HEK293 (cell line): ENCODE measurements at regions not wholly inside any gene's neighbourhood (a gene's known extent, or its start where the extent isn't known, plus 50 kb on each side); places are given as distances from the start of the nearest gene placed in this dataset.

Experiments used
- CTCF ChIA-PET: fragments of 350-600 bp; formaldehyde crosslinking; extraction: SDS; loops from one replicate; lab custom pipeline; 2021; ENCODE audit warnings: antibody characterized with exemption; lab: Yijun Ruan, JAX
- POLR2A ChIA-PET: fragments of 300-600 bp; formaldehyde crosslinking; extraction: SDS; loops from one replicate; lab custom pipeline; 2020; ENCODE audit warnings: antibody characterized with exemption, inconsistent platforms; lab: Yijun Ruan, JAX
- H3K27ac ChIP-seq: fragments of 200-500 bp; sonication (Bioruptor generic); 2 replicates; pipeline ENCODE4 v1.5.1; 2014; ENCODE audit warnings: low read depth, low read length, control low read depth, inconsistent platforms; ENCODE audit errors: extremely low read depth
- H3K36me3 ChIP-seq, 2 experiments: fragments of 200-500 bp in 1 of 2; sonication (Bioruptor generic) in 1 of 2; 1 replicate in 1 of 2; 2 replicates in 1 of 2; pipeline ENCODE4 v1.5.1; 2014 to 2017; ENCODE audit warnings: inconsistent platforms in 2 of 2, low read length in 2 of 2; ENCODE audit not compliant: control insufficient read depth in 2 of 2, insufficient read depth in 1 of 2
- H3K4me1 ChIP-seq: fragments of 200-500 bp; sonication (Bioruptor generic); 2 replicates; pipeline ENCODE4 v1.5.1; 2014; ENCODE audit warnings: mild to moderate bottlenecking, low read length, inconsistent platforms; ENCODE audit not compliant: control insufficient read depth, insufficient read depth
- H3K4me3 ChIP-seq: 2 replicates; pipeline ENCODE4 v1.5.1; 2011; ENCODE audit warnings: low read depth, mild to moderate bottlenecking, control low read depth, low read length, moderate library complexity
- H3K9me3 ChIP-seq: fragments of 200-500 bp; sonication (Bioruptor generic); 2 replicates; pipeline ENCODE4 v1.5.1; 2014; ENCODE audit warnings: low read depth, low read length, inconsistent platforms; ENCODE audit not compliant: control insufficient read depth, insufficient read depth
- ZFP3 ChIP-seq: fragments of 450-650 bp; formaldehyde crosslinking; IDR thresholded peaks from 2 replicates; pipeline ENCODE4 v1.5.1; 2016; ENCODE audit warnings: low read depth, missing biosample characterization, missing genetic modification characterization
- ZNF132 ChIP-seq: fragments of 450-650 bp; formaldehyde crosslinking; IDR thresholded peaks from 2 replicates; pipeline ENCODE4 v1.5.1; 2017; ENCODE audit warnings: missing biosample characterization, missing genetic modification characterization, borderline replicate concordance
- ZNF175 ChIP-seq: fragments of 450-650 bp; formaldehyde crosslinking; IDR thresholded peaks from 2 replicates; pipeline ENCODE4 v1.5.1; 2016; ENCODE audit warnings: missing biosample characterization, missing genetic modification characterization
- ZNF211 ChIP-seq: fragments of 450-650 bp; formaldehyde crosslinking; IDR thresholded peaks from 2 replicates; pipeline ENCODE4 v1.5.1; 2016; ENCODE audit warnings: low read depth, missing biosample characterization, missing genetic modification characterization
- ZNF26 ChIP-seq: fragments of 450-650 bp; formaldehyde crosslinking; IDR thresholded peaks from 2 replicates; pipeline ENCODE4 v1.5.1; 2016; ENCODE audit warnings: missing biosample characterization, missing genetic modification characterization
- ZNF266 ChIP-seq: fragments of 450-650 bp; formaldehyde crosslinking; IDR thresholded peaks from 2 replicates; pipeline ENCODE4 v1.5.1; 2016; ENCODE audit warnings: missing biosample characterization, missing genetic modification characterization, low read depth
- ZNF274 ChIP-seq, 2 experiments: fragments of 200-500 bp in 1 of 2; fragments of 450-650 bp in 1 of 2; sonication (Bioruptor generic) in 1 of 2; formaldehyde crosslinking in 1 of 2; IDR thresholded peaks; 2 replicates each; pipeline versions ENCODE4 v1.5.1 to v1.6.1; 2014 to 2016; ENCODE audit warnings: borderline replicate concordance in 1 of 2, inconsistent platforms in 1 of 2, low read length in 1 of 2, missing biosample characterization in 1 of 2, missing genetic modification characterization in 1 of 2
- ZNF341 ChIP-seq: fragments of 450-650 bp; formaldehyde crosslinking; IDR thresholded peaks from 2 replicates; pipeline ENCODE4; 2016; ENCODE audit warnings: low read depth, missing biosample characterization, missing genetic modification characterization
- ZNF404 ChIP-seq: fragments of 450-650 bp; formaldehyde crosslinking; IDR thresholded peaks from 2 replicates; pipeline ENCODE4 v1.5.1; 2017; ENCODE audit warnings: missing biosample characterization, missing genetic modification characterization
- ZNF449 ChIP-seq: fragments of 450-650 bp; formaldehyde crosslinking; IDR thresholded peaks from 2 replicates; pipeline ENCODE4 v1.5.1; 2017; ENCODE audit warnings: missing biosample characterization, mild to moderate bottlenecking, missing genetic modification characterization, moderate library complexity
- ZNF501 ChIP-seq: fragments of 450-650 bp; formaldehyde crosslinking; IDR thresholded peaks from 2 replicates; pipeline ENCODE4 v1.5.1; 2016; ENCODE audit warnings: missing biosample characterization, missing genetic modification characterization
- ZNF600 ChIP-seq: fragments of 450-650 bp; formaldehyde crosslinking; IDR thresholded peaks from 2 replicates; pipeline ENCODE4 v1.5.1; 2016; ENCODE audit warnings: missing biosample characterization, missing genetic modification characterization
- ZNF670 ChIP-seq: fragments of 450-650 bp; formaldehyde crosslinking; IDR thresholded peaks from 2 replicates; pipeline ENCODE4 v1.5.1; 2016; ENCODE audit warnings: missing biosample characterization, missing genetic modification characterization, low read depth
- ZNF677 ChIP-seq: fragments of 450-650 bp; IDR thresholded peaks from 2 replicates; pipeline ENCODE4 v1.5.0; 2018; ENCODE audit warnings: missing biosample characterization, mild to moderate bottlenecking, missing genetic modification characterization, moderate library complexity
- ZNF776 ChIP-seq: fragments of 450-650 bp; formaldehyde crosslinking; IDR thresholded peaks from 2 replicates; pipeline ENCODE4 v1.5.0; 2017; ENCODE audit warnings: missing biosample characterization, missing genetic modification characterization, borderline replicate concordance
- TF ChIP-seq, protein P1 (sequence below): fragments of 450-650 bp; formaldehyde crosslinking; IDR thresholded peaks from 2 replicates; pipeline ENCODE4 v1.5.1; 2017; ENCODE audit warnings: missing biosample characterization, missing genetic modification characterization
- TF ChIP-seq, protein P2 (sequence below): fragments of 450-650 bp; formaldehyde crosslinking; IDR thresholded peaks from 2 replicates; pipeline ENCODE4 v1.5.1; 2016; ENCODE audit warnings: missing biosample characterization, missing genetic modification characterization
- TF ChIP-seq, protein P3 (sequence below): fragments of 450-650 bp; formaldehyde crosslinking; IDR thresholded peaks from 2 replicates; pipeline ENCODE4 v1.5.1; 2016; ENCODE audit warnings: missing biosample characterization, missing genetic modification characterization

GRCh38 chr14:34195964-34196363, 245.1 kb upstream of the EGLN3 start:
- H3K27ac ChIP-seq = no peak overlapping the region
- no peak overlapping the region for H3K4me3 ChIP-seq
- CTCF ChIA-PET = no interaction called here
- no peaks in the 10 kb centered on the region; the same call in 1 of the 2 replicates for H3K4me1 ChIP-seq
- no peak for TF ChIP-seq ZNF670
- TF ChIP-seq, protein P1, sequence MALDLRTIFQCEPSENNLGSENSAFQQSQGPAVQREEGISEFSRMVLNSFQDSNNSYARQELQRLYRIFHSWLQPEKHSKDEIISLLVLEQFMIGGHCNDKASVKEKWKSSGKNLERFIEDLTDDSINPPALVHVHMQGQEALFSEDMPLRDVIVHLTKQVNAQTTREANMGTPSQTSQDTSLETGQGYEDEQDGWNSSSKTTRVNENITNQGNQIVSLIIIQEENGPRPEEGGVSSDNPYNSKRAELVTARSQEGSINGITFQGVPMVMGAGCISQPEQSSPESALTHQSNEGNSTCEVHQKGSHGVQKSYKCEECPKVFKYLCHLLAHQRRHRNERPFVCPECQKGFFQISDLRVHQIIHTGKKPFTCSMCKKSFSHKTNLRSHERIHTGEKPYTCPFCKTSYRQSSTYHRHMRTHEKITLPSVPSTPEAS (tag by site-specific recombination) = no peak
- TF ChIP-seq, all 188 proteins: peak for 0
- POLR2A ChIA-PET = no interaction called here
- Histone ChIP-seq H3K36me3 (no peaks in the 10 kb centered on the region), H3K9me3 (no peaks in the 10 kb centered on the region)

DNA sequence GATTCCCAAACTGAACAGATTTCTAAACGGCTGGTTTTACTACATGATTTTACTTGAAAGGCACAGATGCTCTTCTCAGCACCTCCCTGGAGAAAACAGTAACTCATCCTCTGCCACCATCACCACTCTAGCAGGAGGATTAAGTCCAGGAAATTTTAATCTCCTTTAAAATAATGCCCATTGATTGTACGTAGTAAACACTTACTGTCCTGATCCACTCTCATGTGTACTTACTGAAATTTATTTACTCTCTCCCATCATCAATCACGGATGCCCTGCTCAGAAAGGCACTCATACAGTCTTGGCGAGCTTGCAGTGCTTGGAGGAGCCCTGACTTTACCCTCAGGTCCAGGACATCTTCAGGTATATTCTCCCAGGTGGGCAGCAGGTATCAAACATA, 239.8 kb upstream of the EGLN3 start:
- ChIA-PET CTCF (interaction anchor here (0.6 kb wide), 1 partner anchor 256 kb away, joined by 3 read pairs; no protein-coding TSS in a partner anchor), POLR2A (no interaction called here)
- Histone ChIP-seq H3K9me3 (no peaks in the 10 kb centered on the region), H3K36me3 (no peaks in the 10 kb centered on the region), H3K27ac (no peak overlapping the region), H3K4me3 (no peak overlapping the region), H3K4me1 (no peaks in the 10 kb centered on the region)
- TF ChIP-seq ZNF600 (tag by site-specific recombination) (no peak), ZNF341 (tag by site-specific recombination) (peak; percentile 65), ZNF449 (no peak), ZNF677 (tag by site-specific recombination) (no peak), ZNF211 (tag by site-specific recombination) (no peak), ZNF776 (tag by site-specific recombination) (no peak)

DNA sequence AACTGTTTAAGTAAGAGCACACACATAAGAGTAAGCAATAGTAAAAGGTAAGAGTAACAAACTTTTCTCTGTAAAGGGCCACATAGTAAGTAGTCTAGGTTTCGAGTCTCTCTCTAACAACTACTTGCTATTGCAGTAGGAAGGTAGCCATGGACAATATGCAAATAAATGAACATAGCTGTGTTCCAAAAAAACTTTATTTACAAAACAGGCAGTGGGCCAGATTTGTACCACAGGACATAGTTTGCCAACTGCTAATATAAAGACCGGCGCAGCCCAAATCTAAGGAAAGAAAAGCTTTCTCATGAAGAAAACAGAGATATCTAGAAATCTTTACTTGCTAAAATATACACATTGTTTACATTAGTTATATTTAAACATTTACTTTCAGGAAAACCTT, 239.0 kb upstream of the EGLN3 start:
- ChIA-PET POLR2A (no interaction called here), CTCF (no interaction called here)
- Histone ChIP-seq H3K27ac (no peak overlapping the region), H3K4me3 (no peak overlapping the region), H3K36me3 (no peaks in the 10 kb centered on the region), H3K9me3 (no peaks in the 10 kb centered on the region), H3K4me1 (no peaks in the 10 kb centered on the region)
- TF ChIP-seq ZNF404 (tag by site-specific recombination) (no peak), ZNF274 (IDR thresholded peaks at IDR 0.05; ENCODE audit: low read length) (no peak), ZNF274 (tag by site-specific recombination; IDR thresholded peaks at IDR 0.05; ENCODE audit: borderline replicate concordance) (no peak), ZNF266 (tag by site-specific recombination) (no peak), ZNF175 (tag by site-specific recombination) (no peak), ZNF211 (tag by site-specific recombination) (no peak), ZNF132 (tag by site-specific recombination) (no peak), ZNF501 (tag by site-specific recombination) (no peak), ZFP3 (tag by site-specific recombination) (no peak), ZNF26 (tag by site-specific recombination) (no peak)
- TF ChIP-seq, protein P2, sequence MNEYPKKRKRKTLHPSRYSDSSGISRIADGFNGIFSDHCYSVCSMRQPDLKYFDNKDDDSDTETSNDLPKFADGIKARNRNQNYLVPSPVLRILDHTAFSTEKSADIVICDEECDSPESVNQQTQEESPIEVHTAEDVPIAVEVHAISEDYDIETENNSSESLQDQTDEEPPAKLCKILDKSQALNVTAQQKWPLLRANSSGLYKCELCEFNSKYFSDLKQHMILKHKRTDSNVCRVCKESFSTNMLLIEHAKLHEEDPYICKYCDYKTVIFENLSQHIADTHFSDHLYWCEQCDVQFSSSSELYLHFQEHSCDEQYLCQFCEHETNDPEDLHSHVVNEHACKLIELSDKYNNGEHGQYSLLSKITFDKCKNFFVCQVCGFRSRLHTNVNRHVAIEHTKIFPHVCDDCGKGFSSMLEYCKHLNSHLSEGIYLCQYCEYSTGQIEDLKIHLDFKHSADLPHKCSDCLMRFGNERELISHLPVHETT (tag by site-specific recombination) = no peak
- TF ChIP-seq, protein P3, sequence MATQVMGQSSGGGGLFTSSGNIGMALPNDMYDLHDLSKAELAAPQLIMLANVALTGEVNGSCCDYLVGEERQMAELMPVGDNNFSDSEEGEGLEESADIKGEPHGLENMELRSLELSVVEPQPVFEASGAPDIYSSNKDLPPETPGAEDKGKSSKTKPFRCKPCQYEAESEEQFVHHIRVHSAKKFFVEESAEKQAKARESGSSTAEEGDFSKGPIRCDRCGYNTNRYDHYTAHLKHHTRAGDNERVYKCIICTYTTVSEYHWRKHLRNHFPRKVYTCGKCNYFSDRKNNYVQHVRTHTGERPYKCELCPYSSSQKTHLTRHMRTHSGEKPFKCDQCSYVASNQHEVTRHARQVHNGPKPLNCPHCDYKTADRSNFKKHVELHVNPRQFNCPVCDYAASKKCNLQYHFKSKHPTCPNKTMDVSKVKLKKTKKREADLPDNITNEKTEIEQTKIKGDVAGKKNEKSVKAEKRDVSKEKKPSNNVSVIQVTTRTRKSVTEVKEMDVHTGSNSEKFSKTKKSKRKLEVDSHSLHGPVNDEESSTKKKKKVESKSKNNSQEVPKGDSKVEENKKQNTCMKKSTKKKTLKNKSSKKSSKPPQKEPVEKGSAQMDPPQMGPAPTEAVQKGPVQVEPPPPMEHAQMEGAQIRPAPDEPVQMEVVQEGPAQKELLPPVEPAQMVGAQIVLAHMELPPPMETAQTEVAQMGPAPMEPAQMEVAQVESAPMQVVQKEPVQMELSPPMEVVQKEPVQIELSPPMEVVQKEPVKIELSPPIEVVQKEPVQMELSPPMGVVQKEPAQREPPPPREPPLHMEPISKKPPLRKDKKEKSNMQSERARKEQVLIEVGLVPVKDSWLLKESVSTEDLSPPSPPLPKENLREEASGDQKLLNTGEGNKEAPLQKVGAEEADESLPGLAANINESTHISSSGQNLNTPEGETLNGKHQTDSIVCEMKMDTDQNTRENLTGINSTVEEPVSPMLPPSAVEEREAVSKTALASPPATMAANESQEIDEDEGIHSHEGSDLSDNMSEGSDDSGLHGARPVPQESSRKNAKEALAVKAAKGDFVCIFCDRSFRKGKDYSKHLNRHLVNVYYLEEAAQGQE (tag by site-specific recombination) = no peak
